NCI-H774 (cell line): ENCODE measurements at regions not wholly inside any gene's neighbourhood (a gene's known extent, or its start where the extent isn't known, plus 50 kb on each side); places are given as distances from the start of the nearest gene placed in this dataset.

ENCODE experiments used
- DNase-seq: peaks from one replicate; lab custom pipeline; 2025; lab: John Stamatoyannopoulos, UW

DNA sequence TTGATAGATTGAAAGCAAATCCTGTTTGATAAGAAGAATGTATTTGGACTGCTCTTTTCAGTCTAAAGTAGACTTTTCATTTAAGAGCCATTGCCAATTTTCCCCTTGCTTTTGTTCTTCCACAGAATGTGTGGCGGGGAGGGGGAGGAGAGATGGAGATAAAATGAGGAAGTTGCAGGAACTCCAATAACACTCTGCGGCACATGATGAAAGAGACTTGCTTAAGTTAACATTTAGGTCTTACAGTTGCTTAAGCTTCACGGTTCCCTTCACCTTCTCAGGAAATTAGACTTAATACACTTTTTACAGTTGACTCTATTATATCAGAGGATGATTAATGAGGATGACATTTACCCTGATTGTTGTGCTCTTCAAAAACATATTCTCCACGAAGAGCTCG lies 537.3 kb downstream of the TMTC2 start:
- no peak for DNase-seq

DNA sequence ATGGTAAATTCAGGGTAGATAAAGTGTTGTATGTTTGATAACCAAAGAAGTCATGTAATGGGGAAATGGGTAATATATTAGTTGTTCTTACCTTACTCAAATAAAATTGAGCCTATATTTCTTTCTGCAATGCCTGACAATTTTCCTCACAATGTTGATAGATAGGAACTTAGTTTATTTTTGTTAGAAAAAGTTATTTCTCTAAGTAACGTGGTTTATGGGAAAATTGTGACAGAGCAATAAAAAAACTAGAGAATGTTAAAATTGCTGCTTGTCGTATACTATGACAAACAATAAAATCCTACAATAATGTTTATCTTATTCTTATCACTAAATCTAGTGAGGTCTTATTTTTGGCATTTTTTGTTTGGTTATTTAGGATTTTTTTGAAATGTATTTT lies 534.1 kb downstream of the TMTC2 start:
- no peak for DNase-seq

DNA sequence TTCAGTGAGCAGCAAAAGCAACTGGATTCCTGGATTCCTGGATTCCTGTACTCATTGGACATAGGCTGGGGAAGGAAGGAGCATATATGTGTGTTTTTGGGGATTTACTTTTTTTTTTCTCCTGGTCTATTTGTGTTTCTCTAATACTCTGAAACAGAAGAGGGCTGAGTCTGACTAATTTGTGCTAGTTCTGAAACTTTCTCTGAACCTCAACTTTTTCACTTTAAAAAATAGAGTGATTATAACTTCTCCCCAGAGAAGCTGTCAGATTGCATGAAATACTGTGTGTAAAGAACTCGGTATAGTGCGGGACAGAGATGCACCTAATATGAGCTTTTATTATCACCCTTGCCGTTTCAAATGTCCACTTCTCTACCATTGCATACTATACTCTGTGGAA lies 529.5 kb downstream of the TMTC2 start:
- no peak for DNase-seq

DNA sequence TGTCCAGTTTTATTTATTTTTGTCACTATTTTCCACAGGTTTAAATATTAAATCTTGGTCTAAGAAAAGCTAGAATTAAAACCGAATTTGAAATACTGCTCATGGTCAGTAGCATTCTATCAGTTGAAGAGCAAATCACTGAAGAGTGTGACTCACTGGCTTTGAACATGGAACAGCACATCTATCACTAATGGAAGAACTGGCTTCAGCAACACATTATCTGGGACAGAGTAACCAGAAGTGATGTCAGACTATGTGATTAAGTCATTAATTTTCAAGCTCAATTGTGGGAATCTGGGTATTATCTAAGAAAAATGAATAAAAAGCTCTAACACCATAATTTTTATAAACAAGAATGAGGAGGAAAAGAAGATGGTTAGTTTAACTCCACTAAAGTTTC lies 527.5 kb downstream of the TMTC2 start:
- DNase-seq = no peak

DNA sequence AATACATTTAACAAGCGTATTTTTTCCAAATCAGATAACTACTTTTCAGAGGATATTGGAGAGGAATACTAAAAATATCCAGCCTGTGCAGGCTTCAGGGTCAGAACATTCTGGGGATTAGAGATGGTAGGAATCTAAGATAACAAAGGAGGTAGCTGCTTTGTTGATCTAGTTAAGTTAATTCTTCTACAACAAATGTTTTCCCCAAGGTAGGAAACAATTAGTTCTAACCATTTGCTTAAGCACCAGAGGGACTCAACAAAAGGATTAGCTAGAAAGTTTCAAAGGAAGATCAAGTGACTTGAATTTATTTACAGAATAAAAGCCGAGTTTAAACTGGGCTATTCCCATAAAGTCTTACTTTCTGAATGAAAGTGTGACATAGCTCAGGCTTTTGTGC lies 524.2 kb downstream of the TMTC2 start:
- no peak for DNase-seq

DNA sequence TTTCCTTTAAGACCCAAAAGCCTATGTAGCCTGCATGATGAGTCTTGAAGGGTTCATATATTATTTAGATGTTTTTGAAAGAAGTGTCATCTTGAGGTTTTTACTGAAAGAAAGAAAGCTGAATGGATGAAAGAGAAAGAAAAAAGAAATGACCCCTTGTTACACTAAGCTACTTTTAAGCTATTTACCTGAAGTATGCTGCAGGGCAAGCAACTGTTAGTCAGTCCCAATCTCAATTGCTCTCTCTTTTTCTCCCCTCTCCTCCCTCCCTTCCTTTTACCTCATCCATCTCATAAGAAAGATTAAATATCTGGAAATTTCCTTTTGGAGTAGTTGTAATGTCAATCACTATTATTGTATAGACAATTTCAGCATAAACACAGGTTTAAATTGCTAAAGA lies 512.4 kb downstream of the TMTC2 start:
- DNase-seq = no peak

DNA sequence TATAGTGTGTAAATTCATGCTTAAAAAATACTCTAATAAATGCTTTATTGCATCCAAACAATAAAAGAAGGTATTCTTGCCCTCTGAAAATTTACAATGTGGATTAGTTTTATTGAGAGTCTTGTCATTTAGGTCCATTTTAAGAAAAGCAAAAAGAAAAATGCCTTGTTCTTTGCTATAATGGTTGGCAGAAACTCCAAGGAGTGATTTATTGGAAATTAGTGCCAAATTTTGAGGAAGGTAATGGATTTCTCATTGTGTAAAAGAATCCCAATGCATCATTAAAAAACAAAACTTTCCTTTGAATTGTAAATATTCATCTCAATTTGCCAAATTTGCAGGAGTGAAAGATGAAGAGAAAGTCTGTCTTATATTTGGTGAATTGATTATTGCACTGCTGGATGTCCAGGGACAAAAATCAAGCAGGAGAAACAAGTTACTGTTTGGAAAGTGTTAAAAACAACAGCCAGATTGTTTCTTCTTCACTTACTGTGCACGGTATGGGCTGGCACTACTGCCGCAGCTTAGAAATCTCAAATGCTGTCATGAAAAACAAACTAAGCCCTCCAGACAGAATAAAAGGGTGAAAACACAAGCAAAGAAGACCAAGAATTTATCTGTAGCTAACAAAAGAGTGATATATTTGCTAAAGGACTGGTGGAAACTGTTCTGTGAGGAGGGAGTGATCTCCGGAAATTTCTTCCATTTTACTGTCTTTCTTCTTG lies 511.7 kb downstream of the TMTC2 start:
- DNase-seq = no peak

DNA sequence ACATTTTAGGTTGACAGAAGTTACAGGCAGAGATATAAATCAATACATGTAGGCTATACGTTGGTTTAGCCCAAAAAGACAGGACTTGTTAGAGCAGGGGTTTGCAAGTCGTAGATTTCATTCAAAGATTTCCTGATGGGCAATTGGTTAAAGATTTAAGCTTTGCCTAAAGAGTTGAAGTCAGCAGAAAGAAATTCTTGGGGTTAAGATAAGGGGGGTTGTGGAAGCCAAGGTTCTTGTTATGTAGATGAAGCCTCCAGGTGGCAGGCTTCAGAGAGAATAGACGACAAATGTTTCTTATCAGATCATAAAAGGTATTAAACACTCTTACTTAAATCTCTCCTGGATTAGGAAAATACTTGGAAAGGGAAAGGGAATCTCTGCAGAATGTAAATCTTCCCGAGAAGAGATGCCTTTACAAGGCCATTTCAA lies 510.8 kb downstream of the TMTC2 start:
- no peak for DNase-seq

DNA sequence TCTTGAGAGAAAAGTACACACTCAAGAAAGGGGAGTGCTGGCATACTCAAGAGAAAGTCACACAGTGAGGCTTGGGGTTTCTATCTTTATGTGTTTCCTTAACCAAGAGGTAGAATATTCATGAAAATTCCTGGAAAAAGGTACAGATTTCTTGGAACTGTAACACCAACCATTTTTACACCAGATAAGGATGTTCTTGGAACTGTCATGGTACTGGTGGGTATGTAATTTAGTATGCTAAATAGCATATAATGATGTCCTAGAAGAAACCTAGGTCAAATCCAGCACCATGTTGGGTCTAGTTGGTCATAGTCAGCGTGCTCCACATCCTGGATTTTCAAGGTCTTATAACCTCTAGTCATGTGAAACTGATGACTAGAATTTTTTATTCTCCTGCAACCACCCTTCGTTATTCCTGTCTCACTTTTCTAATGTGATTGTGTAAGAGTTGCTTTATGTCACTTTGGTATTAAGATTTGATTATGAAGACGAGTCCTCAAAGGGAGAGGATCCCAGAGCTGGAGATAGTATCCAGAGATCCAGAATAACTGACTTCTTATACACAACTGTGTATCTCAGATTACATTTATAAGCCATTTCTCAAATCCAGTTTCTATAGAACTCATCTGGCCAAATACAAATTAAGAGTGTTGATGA lies 510.1 kb downstream of the TMTC2 start:
- no peak for DNase-seq

DNA sequence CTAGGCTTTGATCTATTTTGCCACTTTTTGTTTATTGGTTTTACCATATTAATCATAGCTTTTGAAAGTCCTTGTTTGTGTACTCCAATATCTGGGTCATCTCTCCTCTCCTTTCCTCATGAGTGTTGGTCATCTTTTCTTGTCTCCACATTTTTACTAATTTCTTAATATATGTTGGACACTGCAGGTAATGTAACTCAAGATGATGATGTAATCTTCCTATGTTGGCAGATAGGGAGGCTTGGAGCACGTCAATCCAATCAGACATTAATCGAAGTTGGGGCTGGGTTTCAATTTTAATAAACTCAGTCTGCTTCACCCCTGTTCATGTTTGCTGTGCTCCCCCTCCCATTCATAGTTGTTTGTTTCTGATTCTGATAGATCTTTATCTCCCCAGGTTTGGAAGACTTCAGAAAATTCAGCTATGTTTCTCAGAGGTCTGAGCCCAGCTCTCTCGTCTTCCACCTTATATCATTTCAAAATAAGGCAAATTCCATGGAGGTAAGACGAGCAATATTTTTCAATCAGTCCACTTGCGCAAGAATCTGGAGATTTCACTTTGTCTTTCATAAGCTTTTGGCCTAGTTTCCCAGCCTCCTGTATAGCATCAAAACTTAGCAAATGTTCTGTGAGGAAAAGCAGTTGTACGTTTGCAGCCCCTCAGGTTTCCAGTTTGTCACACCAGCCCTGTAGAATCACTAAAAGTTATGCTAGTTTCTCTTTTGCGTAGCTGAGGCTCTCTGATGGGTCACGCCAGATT lies 504.1 kb downstream of the TMTC2 start:
- DNase-seq = no peak

DNA sequence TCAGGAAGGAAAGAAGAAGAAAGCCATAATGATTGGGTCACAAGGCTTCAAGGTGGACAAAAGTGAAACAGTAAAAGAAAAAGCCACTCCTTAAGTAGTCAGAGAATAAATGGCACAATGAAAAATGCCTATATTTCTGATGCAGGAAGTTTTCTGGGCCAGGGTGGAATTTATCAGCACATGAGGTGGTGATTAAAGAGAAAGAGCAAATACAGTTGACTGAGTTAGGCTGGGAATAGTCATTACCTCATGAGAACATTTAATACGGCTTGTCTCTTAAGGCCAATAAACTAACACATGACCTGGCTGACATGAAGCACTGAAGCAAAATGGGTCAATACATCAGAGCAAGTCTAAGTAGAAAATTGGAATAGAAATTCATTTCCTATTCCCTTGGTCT lies 499.7 kb downstream of the TMTC2 start:
- DNase-seq = no peak

DNA sequence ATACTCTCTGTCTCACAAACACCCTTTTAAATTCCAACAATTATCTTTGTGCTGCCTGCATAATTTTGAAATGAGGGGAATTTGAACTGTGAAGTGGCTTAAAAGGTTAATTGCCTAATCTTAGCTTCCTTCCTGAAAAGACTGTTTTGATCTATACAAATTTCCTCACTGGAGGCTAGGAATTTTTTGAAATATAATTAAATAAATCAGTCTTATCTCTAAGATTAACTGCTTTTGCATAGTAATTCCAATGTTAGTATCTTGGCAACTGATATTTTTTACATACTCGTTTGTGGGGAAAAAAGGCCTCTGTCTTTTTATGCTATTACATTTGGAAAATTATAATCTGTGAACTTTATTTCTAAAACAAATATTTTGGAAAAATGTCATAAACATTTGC lies 498.5 kb downstream of the TMTC2 start:
- no peak for DNase-seq
